ENCODE measurements at regions not wholly inside any gene's neighbourhood (a gene's known extent, or its start where the extent isn't known, plus 50 kb on each side); places are given as distances from the start of the nearest gene placed in this dataset.
A peak's percentile ranks its signal among the peaks of the same experiment; 100 is the strongest.
"Not testable (repeated sequence)": the region's sequence is repeated elsewhere in the genome, so short reads cannot be mapped to it uniquely, and the experiment has no call there.

GRCh38 chr11:69915151-69915500, 95.9 kb upstream of the FGF3 start:
- H3K4me1 Mint-ChIP-seq, result peaks cover 6% of the 10 kb centered on the region
- peaks cover 33% of the 10 kb centered on the region for H3K27me3 Mint-ChIP-seq (ENCODE audit: insufficient read depth)
- H3K36me3 Mint-ChIP-seq (ENCODE audit: low read depth), result no peaks in the 10 kb centered on the region
- no peak overlapping the region for H3K4me3 ChIP-seq (ENCODE audit: low read length)
- H3K4me3 Mint-ChIP-seq, result no peak overlapping the region
- no peak for DNase-seq
- no peak overlapping the region for H3K27ac ChIP-seq (ENCODE audit: low read depth, low read length)
- no peaks in the 10 kb centered on the region for H3K36me3 ChIP-seq (ENCODE audit: control insufficient read depth, insufficient read depth, low read length)
- H3K9me3 Mint-ChIP-seq, result no peaks in the 10 kb centered on the region
- 72 to 81% methylated on average over 4 to 6 of the region's 6 CpGs for WGBS, 2 experiments (ENCODE audit: insufficient coverage in 1 of 2, insufficient read length in 1 of 2)
- TF ChIP-seq CTCF (conservative IDR thresholded peaks at IDR 0.05), result no peak
- H3K9ac ChIP-seq (ENCODE audit: extremely low read depth, low read length, poor library complexity, severe bottlenecking), result no peak overlapping the region
- no peaks in the 10 kb centered on the region for H3K9me3 ChIP-seq (ENCODE audit: control insufficient read depth, low read length)
- no peaks in the 10 kb centered on the region for H3K4me1 ChIP-seq (ENCODE audit: control insufficient read depth, insufficient read depth, low read length)
- H3K27ac Mint-ChIP-seq, result no peak overlapping the region
- peaks cover 20% of the 10 kb centered on the region for H3K27me3 ChIP-seq (ENCODE audit: control insufficient read depth, insufficient read depth, low read length, poor library complexity, severe bottlenecking)

GRCh38 chr11:69915501-69916250, 96.5 kb upstream of the FGF3 start:
- Histone ChIP-seq H3K36me3 (ENCODE audit: control insufficient read depth, insufficient read depth, low read length) (no peaks in the 10 kb centered on the region), H3K4me3 (ENCODE audit: low read length) (no peak overlapping the region), H3K4me1 (ENCODE audit: control insufficient read depth, insufficient read depth, low read length) (no peaks in the 10 kb centered on the region), H3K27ac (ENCODE audit: low read depth, low read length) (no peak overlapping the region), H3K9ac (ENCODE audit: extremely low read depth, low read length, poor library complexity, severe bottlenecking) (no peak overlapping the region), H3K27me3 (ENCODE audit: control insufficient read depth, insufficient read depth, low read length, poor library complexity, severe bottlenecking) (peaks cover 20% of the 10 kb centered on the region), H3K9me3 (ENCODE audit: control insufficient read depth, low read length) (no peaks in the 10 kb centered on the region)
- 56 to 78% methylated on average over 7 to 17 of the region's 18 CpGs for WGBS, 2 experiments (ENCODE audit: insufficient coverage in 1 of 2, insufficient read length in 1 of 2)
- Mint-ChIP-seq H3K27ac (no peak overlapping the region), H3K9me3 (no peaks in the 10 kb centered on the region), H3K4me3 (no peak overlapping the region), H3K36me3 (ENCODE audit: low read depth) (no peaks in the 10 kb centered on the region), H3K4me1 (peaks cover 6% of the 10 kb centered on the region), H3K27me3 (ENCODE audit: insufficient read depth) (peaks cover 33% of the 10 kb centered on the region)
- DNase-seq, result peak; percentile 97
- peak; percentile 89 for TF ChIP-seq CTCF (conservative IDR thresholded peaks at IDR 0.05)

GRCh38 chr11:69916251-69916649, 97.0 kb upstream of the FGF3 start:
- not testable (repeated sequence) for H3K27ac ChIP-seq (ENCODE audit: low read depth, low read length); H3K36me3 Mint-ChIP-seq (ENCODE audit: low read depth); H3K4me3 Mint-ChIP-seq; H3K9ac ChIP-seq (ENCODE audit: extremely low read depth, low read length, poor library complexity, severe bottlenecking); H3K9me3 Mint-ChIP-seq; H3K4me3 ChIP-seq (ENCODE audit: low read length); H3K4me1 ChIP-seq (ENCODE audit: control insufficient read depth, insufficient read depth, low read length); H3K36me3 ChIP-seq (ENCODE audit: control insufficient read depth, insufficient read depth, low read length); H3K4me1 Mint-ChIP-seq; H3K27ac Mint-ChIP-seq; H3K9me3 ChIP-seq (ENCODE audit: control insufficient read depth, low read length)
- peak; percentile 39 for DNase-seq
- peaks cover 20% of the 10 kb centered on the region for H3K27me3 ChIP-seq (ENCODE audit: control insufficient read depth, insufficient read depth, low read length, poor library complexity, severe bottlenecking)
- WGBS, 2 experiments (ENCODE audit: insufficient coverage in 1 of 2, insufficient read length in 1 of 2), result 88 to 92% methylated on average over 8 of the region's 8 CpGs
- peaks cover 33% of the 10 kb centered on the region for H3K27me3 Mint-ChIP-seq (ENCODE audit: insufficient read depth)

Data from endodermal cell (in vitro differentiated cells).